ENCODE measurements at regions not wholly inside any gene's neighbourhood (a gene's known extent, or its start where the extent isn't known, plus 50 kb on each side); places are given as distances from the start of the nearest gene placed in this dataset.
"Not testable (repeated sequence)": the region's sequence is repeated elsewhere in the genome, so short reads cannot be mapped to it uniquely, and the experiment has no call there.

DNA sequence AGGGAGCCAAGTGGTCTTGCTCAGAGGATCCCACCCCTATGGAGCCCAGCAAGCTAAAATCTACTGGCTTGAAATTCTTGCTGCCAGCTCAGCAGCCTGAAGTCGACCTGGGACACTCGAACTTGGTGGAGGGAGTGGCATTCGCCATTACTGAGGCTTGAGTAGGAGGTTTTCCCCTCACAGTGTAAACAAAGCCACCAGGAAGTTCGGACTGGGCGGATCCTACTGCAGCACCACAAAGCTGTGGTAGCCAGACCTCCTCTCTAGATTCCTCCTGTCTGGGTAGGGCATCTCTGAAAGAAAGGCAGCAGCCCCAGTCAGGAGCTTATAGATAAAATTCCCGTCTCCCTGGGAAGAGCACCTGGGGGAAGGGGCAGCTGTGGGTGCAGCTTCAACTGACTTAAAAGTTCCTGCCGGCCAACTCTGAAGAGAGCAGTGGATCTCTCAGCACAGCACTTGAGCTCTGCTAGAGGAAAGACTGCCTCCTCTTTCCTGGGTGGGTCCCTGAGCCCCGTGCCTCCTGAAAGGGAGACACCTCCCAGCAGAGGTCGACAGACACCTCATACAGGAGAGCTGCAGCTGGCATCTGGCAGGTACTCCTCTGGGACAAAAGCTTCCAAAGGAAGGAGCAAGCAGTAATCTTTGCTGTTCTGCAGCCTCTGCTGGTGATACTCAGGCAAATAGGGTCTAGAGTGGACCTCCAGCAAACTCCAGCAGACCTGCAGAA, 576.3 kb upstream of the NECTIN3 start:
- no peak for DNase-seq

GRCh38 chr3:110504401-110504800, 567.2 kb upstream of the NECTIN3 start:
- DNase-seq, result no peak

DNA sequence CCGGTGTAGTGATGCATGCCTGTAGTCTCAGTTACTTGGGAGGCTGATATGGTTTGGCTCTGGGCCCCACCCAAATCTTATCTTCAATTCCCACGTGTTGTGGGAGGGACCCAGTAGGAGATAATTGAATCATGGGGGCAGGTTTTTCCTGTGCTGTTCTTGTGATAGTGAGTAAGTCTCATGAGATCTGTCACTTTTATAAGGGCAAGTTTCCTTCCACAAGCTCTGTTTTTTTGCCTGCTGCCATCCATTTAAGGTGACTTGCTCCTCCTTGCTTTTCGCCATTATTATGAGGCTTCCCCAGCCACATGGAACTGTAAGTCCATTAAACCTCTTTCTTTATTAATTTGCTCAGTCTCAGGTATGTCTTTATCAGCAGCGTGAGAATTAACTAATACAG, 566.7 kb upstream of the NECTIN3 start:
- DNase-seq, result no peak

GRCh38 chr3:110506890-110507289, 564.7 kb upstream of the NECTIN3 start:
- no peak for DNase-seq

- DNase-seq, result not testable (repeated sequence)
Measured at GRCh38 chr3:110507570-110507969, 564.0 kb upstream of the NECTIN3 start.

GRCh38 chr3:110512961-110513360, 558.7 kb upstream of the NECTIN3 start:
- DNase-seq, result no peak

GRCh38 chr3:110518031-110518430, 553.6 kb upstream of the NECTIN3 start:
- no peak for DNase-seq

- DNase-seq, result no peak
Measured at GRCh38 chr3:110519071-110519470, 552.5 kb upstream of the NECTIN3 start.

DNA sequence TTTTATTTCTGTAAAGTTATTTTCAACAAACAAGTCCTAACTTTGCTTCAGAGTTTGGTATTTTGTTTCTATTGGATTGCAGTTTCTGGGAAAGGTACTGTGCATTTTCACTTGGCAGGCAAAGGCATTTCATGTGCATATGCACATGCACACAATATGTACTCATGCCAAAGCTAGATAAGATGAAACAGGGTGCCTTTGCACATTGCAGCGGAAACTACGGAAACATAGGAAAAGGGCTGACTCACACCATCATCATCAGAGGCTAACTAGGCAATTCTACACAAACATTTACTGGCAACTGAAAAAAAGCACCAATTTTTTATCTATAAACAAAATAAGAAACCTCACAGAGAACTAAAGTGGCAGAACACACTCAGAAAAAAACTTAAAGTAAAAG, 550.6 kb upstream of the NECTIN3 start:
- DNase-seq, result no peak

- not testable (repeated sequence) for DNase-seq
Measured at GRCh38 chr3:110525558-110526064, 546.0 kb upstream of the NECTIN3 start.

DNA sequence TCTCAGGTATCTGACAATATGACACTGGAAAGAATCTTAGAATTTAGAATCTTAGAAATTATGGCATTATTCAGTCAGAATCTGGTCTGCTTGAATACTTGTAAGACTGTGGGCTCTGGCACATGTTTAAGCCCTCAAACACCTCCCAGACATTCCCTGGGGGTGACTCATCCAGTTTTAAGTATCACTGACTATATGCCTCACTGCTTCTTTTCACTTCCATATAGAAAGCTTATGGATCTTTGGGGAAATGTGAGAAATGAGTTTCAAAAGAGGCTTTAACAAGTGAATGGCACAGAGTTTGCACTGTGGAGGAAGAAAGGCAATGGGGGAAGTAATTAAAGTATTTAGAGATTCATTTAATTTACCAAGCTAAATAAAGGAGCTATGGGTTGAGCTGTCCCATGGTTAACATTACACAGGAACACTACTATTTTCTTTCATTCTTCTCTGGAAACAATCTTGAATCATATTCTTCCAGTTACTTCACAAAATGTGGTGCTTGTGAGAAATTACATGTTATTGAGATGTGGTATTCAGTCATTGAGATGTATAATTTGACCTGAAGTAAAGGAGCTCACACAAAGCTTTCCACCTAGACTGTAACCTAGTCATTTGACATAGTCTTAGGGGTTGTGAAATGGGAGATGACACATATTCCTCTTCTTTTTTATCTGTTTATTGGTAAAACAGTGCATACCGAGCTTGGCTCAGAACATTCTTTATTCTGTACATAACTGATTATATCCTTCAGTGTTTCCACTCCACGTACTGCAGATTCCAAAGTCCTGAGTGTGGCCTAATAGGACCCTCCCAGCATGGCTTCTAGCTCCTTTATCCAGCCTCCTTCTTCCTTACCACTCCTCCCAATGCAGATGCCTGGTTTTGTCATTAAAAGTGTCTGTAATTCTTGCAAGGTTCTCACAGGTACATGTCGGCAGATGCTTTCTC, 544.6 kb upstream of the NECTIN3 start:
- DNase-seq, result no peak

DNA sequence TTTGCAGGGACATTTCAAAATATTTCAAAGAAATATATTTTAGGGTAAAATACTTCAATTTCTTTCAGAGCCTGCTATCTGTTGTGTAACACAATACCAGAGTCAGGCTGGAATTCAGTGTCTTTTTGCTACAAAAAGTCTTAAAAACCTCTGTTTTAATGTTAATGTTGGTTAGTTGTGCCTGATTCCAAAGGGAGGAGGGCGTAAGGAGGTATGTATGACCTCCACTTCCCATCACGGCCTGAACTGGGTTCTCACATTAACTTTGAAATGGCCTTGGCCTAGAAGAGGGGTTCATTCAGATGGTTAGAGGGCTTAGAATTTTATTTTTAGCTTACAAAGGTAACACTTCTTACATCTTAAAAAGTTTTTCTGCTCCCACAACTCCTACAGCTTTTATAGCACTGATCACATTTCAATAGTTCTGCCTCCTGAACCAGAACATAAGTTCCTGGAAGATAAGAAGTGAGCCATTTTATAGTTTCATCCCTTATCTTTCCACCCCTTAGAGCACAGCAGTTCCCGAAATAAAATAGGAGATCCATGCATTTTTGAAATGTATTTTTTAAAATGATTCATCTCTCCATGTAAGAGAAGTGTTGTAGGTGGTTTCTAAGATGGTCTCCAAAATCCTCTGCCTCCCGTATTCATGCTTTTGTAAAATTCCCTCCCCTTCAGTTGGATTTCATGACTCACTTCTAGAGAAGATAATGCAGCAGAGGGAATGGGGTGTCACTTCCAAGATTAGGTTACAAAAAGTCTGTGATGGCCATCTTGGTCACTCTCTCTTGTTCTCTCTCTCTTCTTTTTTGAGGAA, 543.1 kb upstream of the NECTIN3 start:
- DNase-seq, result no peak

DNA sequence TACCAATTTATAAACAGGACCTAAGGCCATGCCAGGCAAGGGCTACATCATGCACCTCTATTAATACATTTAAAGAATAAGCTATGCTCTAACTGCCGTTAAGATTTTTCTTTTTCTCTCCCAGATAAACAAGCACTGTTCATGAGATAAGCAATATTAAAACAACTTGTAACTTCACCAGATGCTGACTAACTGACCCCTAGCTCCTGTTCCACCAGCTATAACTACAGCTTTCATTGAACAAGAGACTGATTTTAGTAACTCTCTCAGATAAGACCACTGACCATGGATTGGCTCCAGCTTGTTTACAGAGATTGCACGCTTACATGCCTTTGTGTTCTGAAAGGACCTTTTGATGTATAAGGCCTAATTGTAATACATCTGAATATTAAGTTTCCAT, 540.7 kb upstream of the NECTIN3 start:
- no peak for DNase-seq

- DNase-seq, result no peak
Measured at GRCh38 chr3:110533089-110533488, 538.5 kb upstream of the NECTIN3 start.

DNA sequence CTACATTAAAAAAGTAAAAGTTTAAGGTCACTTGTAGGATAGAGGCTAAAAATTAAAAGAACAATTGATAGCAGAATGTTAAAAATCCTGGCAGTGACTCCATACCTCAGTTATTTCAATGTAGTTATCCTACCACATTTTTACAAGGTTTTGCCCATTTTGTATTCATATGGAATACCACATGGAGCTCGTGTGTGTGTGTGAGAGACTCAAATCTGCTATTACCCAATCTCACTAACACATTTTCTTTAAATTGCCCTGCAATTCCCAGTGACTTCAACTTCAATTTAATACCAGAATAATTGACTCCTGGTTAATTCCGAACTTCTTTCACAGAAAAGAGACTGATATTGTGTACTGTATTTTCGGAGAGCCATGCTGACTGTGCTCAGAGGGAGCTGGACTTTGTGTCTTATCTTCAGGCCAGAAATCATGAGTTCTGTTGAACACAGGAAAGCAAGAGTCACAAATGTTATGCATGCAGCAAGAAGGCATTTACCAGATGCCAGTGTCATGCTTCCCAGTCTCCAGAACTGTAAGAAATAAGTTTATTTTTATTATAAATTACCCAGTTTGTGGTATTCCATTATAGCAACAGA, 529.0 kb upstream of the NECTIN3 start:
- no peak for DNase-seq

- DNase-seq, result no peak
Measured at GRCh38 chr3:110544730-110545129, 526.9 kb upstream of the NECTIN3 start.

GRCh38 chr3:110550511-110550910, 521.1 kb upstream of the NECTIN3 start:
- no peak for DNase-seq

DNA sequence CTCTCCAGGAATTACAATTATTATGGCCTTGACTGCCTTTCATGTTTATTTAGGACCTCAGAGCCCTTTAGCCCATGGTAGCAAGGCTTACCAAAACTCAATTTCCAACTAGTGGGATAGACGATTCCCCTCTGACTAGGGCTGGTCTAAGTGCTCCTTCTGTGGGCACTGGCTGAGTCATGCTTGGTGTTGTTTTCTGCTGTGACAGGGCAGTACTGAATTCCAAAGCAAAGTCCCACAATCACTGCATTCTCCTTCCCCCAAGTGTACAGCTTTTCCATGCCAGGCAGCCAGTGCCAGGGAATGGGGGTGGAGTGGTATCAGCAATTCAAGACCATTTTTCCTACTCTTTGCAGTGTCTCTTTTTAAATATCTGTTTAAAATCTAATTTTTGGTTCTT, 509.0 kb upstream of the NECTIN3 start:
- DNase-seq, result no peak

DNA sequence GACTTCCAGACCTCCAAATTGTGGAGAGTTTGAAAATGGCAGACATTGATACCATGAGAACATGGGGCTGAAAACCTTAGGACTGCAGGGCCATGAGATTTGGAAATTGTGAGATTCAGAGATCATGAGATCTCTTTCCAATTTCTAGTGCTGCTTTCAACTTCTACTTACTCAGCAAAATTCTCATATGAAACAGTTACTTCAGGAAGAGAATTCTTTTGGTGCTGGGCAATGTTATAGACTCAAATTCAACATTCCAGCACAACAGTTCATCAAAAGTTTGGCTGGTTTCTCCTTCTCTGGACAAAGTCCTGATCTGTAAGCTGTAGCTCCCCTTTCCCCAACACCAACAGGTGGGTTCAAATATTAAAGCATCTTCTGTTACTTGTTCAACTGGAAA, 506.9 kb upstream of the NECTIN3 start:
- no peak for DNase-seq

DNA sequence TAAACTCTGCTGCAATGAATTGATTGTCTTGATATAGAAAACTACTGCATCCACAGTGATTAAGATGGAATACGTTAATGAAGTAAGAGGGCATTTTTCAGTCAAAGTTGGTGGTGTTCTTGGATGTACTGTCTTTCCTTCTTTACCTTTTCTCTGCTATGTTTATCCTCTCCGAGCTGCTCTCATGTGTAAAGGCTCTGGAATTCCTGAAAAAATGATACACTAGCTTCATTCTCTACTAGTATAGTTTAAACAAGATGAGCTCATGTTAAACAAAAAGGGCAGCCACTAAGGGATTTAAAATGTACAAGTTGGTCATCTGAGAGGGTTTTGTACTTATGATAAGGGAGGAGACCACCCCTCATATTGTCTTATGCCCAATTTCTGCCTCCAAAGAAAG, 504.6 kb upstream of the NECTIN3 start:
- DNase-seq, result no peak

- DNase-seq, result no peak
Measured at GRCh38 chr3:110568246-110568645, 503.4 kb upstream of the NECTIN3 start.

GRCh38 chr3:110569073-110569472, 502.5 kb upstream of the NECTIN3 start:
- DNase-seq, result no peak

- DNase-seq, result no peak
Measured at GRCh38 chr3:110575702-110576101, 495.9 kb upstream of the NECTIN3 start.
